Thyroid gland (tissue), 4 donors: ENCODE measurements at regions not wholly inside any gene's neighbourhood (a gene's known extent, or its start where the extent isn't known, plus 50 kb on each side); places are given as distances from the start of the nearest gene placed in this dataset.

Experiments used
- POLR2A ChIP-seq, 2 donors: fragments of 450-650 bp; IDR thresholded peaks; one replicate each; pipeline ENCODE4 v1.6.1; 2017; ENCODE audit warnings: antibody characterized with exemption in 2 of 2, mild to moderate bottlenecking in 2 of 2, moderate library complexity in 1 of 2
- TF ChIP-seq, protein P1 (sequence below), 6 experiments: fragments of 200-600 bp in 3 of 6; fragments of 450-650 bp in 3 of 6; sonication (generic) in 3 of 6; IDR thresholded peaks; one replicate each; pipeline ENCODE4 v1.5.1; 2016 to 2019; ENCODE audit warnings: antibody characterized with exemption in 6 of 6, mild to moderate bottlenecking in 2 of 6, inconsistent platforms in 1 of 6, moderate library complexity in 1 of 6

- TF ChIP-seq, protein P1, sequence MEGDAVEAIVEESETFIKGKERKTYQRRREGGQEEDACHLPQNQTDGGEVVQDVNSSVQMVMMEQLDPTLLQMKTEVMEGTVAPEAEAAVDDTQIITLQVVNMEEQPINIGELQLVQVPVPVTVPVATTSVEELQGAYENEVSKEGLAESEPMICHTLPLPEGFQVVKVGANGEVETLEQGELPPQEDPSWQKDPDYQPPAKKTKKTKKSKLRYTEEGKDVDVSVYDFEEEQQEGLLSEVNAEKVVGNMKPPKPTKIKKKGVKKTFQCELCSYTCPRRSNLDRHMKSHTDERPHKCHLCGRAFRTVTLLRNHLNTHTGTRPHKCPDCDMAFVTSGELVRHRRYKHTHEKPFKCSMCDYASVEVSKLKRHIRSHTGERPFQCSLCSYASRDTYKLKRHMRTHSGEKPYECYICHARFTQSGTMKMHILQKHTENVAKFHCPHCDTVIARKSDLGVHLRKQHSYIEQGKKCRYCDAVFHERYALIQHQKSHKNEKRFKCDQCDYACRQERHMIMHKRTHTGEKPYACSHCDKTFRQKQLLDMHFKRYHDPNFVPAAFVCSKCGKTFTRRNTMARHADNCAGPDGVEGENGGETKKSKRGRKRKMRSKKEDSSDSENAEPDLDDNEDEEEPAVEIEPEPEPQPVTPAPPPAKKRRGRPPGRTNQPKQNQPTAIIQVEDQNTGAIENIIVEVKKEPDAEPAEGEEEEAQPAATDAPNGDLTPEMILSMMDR (IDR thresholded peaks at IDR 0.05): no peak
- no peak for TF ChIP-seq POLR2A (IDR thresholded peaks at IDR 0.05)
Measured at GRCh38 chr6:2361195-2361594, 115.8 kb upstream of the GMDS start.
